GM03348 (cell line): ENCODE measurements at regions not wholly inside any gene's neighbourhood (a gene's known extent, or its start where the extent isn't known, plus 50 kb on each side); places are given as distances from the start of the nearest gene placed in this dataset.
"Not testable (repeated sequence)": the region's sequence is repeated elsewhere in the genome, so short reads cannot be mapped to it uniquely, and the experiment has no call there.

Source experiments
- DNase-seq: peaks from one replicate; pipeline ENCODE4 v3.0.0; 2012; ENCODE audit warnings: low spot score

GRCh38 chr7:8809320-8809719 lies 375.9 kb downstream of the NXPH1 start:
- DNase-seq: no peak

DNA sequence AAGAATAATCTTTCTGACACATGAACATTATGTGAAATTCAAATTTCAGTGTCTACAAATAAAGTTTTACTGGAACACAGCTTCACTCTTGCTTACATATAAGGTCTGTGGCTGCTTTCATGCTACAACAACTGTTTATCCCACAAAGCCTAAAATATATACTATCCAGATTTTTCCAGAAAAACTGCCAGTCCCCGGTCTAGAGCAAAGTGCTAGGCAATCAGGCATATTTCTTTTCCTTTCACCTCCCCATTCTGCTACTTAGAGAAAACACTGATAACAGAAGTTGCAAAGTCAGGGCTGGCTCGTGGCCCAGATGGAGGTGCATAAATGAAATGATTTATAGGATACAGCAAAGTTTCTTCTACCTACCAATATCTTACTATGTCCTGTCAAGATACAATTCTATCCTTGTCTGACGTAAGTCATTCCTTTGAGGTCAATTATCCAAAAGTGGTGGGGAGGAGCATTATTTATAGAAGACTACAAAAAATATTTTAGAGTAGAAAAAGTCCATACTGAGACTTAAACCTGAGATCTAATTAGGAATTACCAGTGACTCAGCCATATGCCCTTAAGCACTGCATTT lies 384.1 kb downstream of the NXPH1 start:
- no peak for DNase-seq

DNA sequence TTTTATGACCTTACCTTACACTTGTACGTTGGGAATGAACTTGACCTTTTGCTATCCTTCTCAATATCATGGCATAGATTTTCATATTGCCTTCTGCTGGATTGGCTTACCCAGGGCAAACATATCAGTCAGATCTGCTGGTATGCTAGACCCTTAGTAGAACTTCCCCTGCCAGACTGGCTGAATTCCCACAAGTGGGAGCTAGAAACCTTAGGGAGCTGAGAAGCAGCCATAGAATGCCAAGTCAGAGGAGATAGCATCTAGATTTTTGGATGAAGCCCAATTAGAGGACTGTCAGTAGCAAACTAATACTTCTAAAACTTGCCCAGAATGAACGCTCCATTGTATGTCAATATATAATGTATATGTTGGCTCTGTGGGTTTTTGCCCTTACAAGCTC lies 385.0 kb downstream of the NXPH1 start:
- no peak for DNase-seq

GRCh38 chr7:8822595-8822994 lies 389.2 kb downstream of the NXPH1 start:
- DNase-seq: no peak

DNA sequence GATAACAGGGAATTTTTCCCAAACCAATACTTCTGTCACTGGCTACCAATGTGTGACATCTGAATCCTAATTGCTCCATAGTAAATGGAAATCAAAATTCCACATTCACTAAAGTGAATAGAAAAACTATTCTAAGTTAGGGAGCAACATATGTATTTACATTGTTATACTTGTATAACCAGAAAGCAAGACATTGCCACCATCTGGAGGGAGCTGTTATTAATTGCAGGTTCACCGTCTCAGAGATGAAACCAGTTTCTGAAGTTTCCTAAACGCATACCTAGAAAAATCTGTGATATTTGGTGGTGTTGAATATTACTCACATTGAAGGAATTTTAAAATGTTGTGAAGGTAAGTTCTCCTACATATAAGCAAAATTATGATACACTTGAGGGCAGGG lies 390.1 kb downstream of the NXPH1 start:
- DNase-seq: no peak

DNA sequence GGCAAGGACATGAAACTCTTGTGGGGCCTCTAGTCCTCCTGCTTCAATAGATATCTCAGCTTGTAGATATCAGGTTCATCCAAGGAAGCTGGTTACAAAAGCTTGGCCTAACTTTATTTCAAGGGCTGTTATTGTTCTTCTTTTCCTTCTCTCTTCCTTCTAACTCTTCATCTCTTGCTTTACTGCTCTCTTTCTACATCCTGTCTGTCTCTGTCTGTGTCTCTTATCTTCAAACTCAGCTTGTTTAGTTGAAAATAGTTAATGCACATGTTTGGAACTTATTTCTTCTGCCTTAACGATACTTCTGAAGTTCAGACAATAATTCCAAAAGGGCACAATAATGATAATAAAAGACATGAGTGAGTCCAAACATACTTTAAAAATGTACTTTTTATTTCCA lies 393.9 kb downstream of the NXPH1 start:
- DNase-seq: no peak

DNA sequence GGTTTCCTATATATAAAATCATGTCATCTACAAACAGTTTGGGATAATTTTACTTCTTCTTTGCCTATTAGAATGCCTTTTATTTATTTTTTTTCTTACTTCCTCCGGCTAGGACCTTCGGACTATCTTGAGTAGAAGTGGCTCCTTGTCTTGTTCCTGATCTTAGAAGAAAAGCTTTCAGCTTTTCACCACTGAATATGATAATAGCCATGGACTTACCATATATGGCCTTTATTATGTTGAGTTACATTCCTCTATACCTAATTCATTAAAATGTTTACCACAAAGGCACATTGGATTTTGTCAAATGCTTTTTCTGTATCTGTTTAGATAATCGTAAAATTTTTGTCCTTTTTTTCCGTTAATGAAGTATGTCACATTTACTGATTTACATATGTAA lies 395.7 kb downstream of the NXPH1 start:
- no peak for DNase-seq

DNA sequence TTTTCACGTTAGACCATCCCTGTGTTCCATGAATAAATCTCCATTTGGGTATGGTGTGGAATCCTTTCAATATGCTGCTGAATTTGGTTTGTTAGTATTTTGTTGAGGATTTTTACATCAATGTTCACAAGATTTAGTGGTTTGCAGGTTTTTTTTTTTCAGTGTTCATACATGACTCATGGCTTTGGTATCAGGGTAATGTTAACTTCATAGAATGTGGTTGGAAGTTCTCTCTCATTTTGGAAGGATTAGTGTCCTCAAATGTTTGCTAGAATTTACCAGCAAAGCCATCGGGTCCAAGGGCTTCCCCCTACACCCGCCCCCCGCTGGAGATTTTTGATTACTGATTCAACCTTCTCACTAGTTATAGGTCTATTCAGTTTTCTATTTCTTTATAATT lies 398.0 kb downstream of the NXPH1 start:
- DNase-seq: no peak

GRCh38 chr7:8833355-8833754 lies 399.9 kb downstream of the NXPH1 start:
- no peak for DNase-seq

DNA sequence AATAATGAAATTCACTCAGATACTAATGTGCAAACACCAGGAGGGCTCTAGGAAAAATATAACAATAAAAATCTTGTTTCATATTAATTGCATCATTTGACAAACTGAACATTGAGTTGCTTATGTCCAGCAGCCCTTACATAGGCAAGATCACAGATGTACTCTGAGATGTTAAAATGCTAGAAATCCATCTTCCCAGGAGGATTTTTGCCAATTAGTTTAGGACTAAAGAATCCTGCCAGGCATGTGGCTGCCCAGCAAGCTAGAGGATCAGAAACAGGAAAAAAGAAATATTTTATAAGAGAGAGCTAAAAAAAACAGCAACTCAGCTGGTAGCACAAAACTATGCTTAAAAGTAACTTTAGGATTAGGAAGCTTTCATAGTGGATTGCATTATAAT lies 407.8 kb downstream of the NXPH1 start:
- DNase-seq: no peak

DNA sequence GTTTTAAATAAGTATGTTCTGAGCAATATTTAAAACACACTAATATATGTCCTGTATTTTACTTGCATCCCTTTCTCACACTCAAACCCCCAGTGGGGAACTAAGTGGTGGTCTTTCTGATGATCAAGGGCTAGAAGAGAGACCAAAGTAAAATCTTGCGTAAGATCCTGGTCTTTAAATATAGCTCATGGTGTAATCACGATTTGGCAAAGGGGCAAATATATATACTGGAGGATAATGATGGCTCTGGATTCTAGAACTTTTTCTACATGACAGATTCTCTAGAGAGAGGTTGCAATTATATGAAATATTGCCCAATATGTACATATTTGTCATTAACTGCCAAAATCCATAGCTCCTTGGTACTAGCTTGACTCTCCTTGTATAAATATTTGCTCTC lies 438.3 kb downstream of the NXPH1 start:
- no peak for DNase-seq

- no peak for DNase-seq
Measured at GRCh38 chr7:8881916-8882315, 448.5 kb downstream of the NXPH1 start.

- DNase-seq: no peak
Measured at GRCh38 chr7:8885480-8886000, 452.1 kb downstream of the NXPH1 start.

DNA sequence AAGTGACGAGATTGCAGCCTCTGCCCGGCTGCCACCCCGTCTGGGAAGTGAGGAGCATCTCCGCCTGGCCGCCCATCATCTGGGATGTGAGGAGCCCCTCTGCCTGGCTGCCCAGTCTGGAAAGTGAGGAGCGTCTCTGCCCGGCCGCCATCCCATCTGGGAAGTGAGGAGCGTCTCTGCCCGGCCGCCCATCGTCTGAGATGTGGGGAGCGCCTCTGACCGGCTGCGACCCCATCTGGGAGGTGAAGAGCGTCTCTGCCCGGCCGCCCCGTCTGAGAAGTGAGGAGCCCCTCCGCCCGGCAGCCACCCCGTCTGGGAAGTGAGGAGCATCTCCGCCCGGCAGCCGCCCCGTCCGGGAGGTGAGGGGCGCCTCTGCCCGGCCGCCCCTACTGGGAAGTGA lies 456.9 kb downstream of the NXPH1 start:
- not testable (repeated sequence) for DNase-seq

GRCh38 chr7:8893775-8894174 lies 460.4 kb downstream of the NXPH1 start:
- no peak for DNase-seq

- no peak for DNase-seq
Measured at GRCh38 chr7:8906396-8907075, 473.1 kb downstream of the NXPH1 start.

GRCh38 chr7:8908889-8909288 lies 475.5 kb downstream of the NXPH1 start:
- no peak for DNase-seq

DNA sequence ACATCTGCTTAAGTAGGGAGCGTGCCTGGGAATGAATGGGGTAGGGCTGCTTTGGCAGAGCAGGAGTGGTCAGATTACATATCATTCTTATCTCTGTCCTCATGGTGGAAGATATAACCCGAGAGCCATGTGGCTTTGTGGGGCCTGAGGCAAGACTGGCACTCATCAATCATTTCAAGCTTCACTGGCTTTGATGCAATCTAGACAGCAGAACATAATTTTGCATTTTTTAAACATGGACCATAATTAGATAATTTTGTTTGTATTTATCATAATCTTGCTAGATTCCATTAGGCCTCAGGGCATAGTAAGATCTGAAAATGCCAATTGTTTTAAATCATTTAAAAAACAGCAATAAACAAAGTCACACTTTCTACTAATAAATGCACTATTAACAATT lies 480.3 kb downstream of the NXPH1 start:
- no peak for DNase-seq

DNA sequence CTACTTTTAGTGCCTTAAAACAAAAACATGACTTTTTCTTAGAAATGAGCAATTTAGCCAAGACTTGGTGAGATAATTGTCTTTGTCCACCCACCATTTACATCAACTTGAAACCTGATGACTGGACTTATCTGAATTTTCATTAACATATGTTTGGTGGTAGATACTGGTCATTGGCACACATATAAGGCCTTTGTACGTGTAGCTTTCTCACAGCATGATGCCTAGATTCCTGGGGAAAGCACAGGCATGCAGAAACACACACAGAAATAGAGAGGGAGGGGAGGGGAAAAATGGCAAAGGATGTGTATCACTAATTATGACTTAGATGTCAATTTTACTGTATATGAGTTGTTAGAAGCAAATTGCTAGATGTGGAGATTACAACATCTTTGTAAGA lies 488.4 kb downstream of the NXPH1 start:
- no peak for DNase-seq

- DNase-seq: no peak
Measured at GRCh38 chr7:8922726-8923125, 489.3 kb downstream of the NXPH1 start.

- no peak for DNase-seq
Measured at GRCh38 chr7:8923164-8923806, 489.9 kb downstream of the NXPH1 start.

- DNase-seq: no peak
Measured at GRCh38 chr7:8931906-8932646, 498.7 kb downstream of the NXPH1 start.

DNA sequence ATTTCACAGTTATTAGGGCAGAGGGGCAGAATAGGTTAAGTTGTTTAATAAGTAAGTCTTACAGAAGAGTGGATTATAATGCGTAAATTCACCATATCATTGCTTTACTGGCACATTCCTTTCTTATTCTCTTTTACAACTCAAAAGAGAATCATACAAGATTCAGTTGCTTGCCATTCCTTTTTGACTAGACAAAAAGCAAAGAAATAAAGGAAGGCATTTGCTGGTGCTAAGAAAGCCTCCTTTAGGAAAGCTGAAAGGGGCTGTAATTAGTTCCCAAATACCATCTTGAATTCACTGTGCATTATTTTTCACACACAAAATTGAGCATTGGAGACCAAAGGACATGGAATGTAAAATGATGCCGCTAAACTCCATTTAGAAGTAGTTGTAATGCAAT lies 499.3 kb downstream of the NXPH1 start:
- DNase-seq: no peak
